ENCODE measurements at regions not wholly inside any gene's neighbourhood (a gene's known extent, or its start where the extent isn't known, plus 50 kb on each side); places are given as distances from the start of the nearest gene placed in this dataset.
"Not testable (repeated sequence)": the region's sequence is repeated elsewhere in the genome, so short reads cannot be mapped to it uniquely, and the experiment has no call there.

GRCh38 chr1:242662886-242663285 lies 138.4 kb upstream of the PLD5 start:
- Histone ChIP-seq H3K9me2 (ENCODE audit: insufficient read depth, low read length) (no peaks in the 10 kb centered on the region), H4K20me1 (ENCODE audit: insufficient read depth, low read length) (no peaks in the 10 kb centered on the region), H3K9me3 (ENCODE audit: low read length) (no peaks in the 10 kb centered on the region), H3K4me3 (ENCODE audit: low read depth, low read length, poor library complexity, severe bottlenecking) (no peak overlapping the region), H3K4me2 (ENCODE audit: low read length) (no peak overlapping the region), H3K27ac (ENCODE audit: low read depth, low read length, poor library complexity, severe bottlenecking) (no peak overlapping the region), H3K4me1 (ENCODE audit: insufficient read depth, low read length, poor library complexity, severe bottlenecking) (no peaks in the 10 kb centered on the region), H3K79me2 (ENCODE audit: insufficient read depth, low read depth, low read length) (no peaks in the 10 kb centered on the region), H3K36me3 (ENCODE audit: insufficient read depth, low read length) (no peaks in the 10 kb centered on the region), H2AFZ (ENCODE audit: low read length) (no peak overlapping the region)
- TF ChIP-seq EZH2phosphoT487 (IDR thresholded peaks at IDR 0.05; ENCODE audit: borderline replicate concordance, low read depth, low read length), result no peak
- TF ChIP-seq CTCF (conservative IDR thresholded peaks at IDR 0.05; ENCODE audit: low read length), result no peak
- ChIA-PET POLR2A (interaction anchor here (1.0 kb wide), 1 partner anchor 11 kb away, joined by 3 read pairs; no protein-coding TSS in a partner anchor), CTCF (ENCODE audit: unreplicated experiment) (no interaction called here)
- intact Hi-C loops (cut with micrococcal nuclease; ENCODE audit: unreplicated experiment), result no loop called here
- no peak for DNase-seq (ENCODE audit: low spot score)
- no TSS peak for BruUV-seq (replicated peaks)

- H2AFZ ChIP-seq (ENCODE audit: low read length); H3K36me3 ChIP-seq (ENCODE audit: insufficient read depth, low read length); H3K9me2 ChIP-seq (ENCODE audit: insufficient read depth, low read length); H3K4me1 ChIP-seq (ENCODE audit: insufficient read depth, low read length, poor library complexity, severe bottlenecking); DNase-seq (ENCODE audit: low spot score); POLR2A ChIA-PET; H3K27ac ChIP-seq (ENCODE audit: low read depth, low read length, poor library complexity, severe bottlenecking); H3K4me3 ChIP-seq (ENCODE audit: low read depth, low read length, poor library complexity, severe bottlenecking); H3K4me2 ChIP-seq (ENCODE audit: low read length); H3K9me3 ChIP-seq (ENCODE audit: low read length); BruUV-seq (replicated peaks); CTCF ChIA-PET (ENCODE audit: unreplicated experiment); H3K79me2 ChIP-seq (ENCODE audit: insufficient read depth, low read depth, low read length); H4K20me1 ChIP-seq (ENCODE audit: insufficient read depth, low read length): not testable (repeated sequence)
- intact Hi-C loops (cut with micrococcal nuclease; ENCODE audit: unreplicated experiment), result loop anchor here (10.0 kb wide), 1 partner anchor 671 kb away; no protein-coding TSS in a partner anchor
These were observed 129.3 kb upstream of the PLD5 start for GRCh38 chr1:242653772-242654171.

GRCh38 chr1:242651817-242652216 lies 127.3 kb upstream of the PLD5 start:
- H3K4me1 ChIP-seq (ENCODE audit: insufficient read depth, low read length, poor library complexity, severe bottlenecking), result no peaks in the 10 kb centered on the region
- BruUV-seq (replicated peaks), result no TSS peak
- no peak overlapping the region for H3K4me2 ChIP-seq (ENCODE audit: low read length)
- H3K27ac ChIP-seq (ENCODE audit: low read depth, low read length, poor library complexity, severe bottlenecking), result no peak overlapping the region
- H3K36me3 ChIP-seq (ENCODE audit: insufficient read depth, low read length), result no peaks in the 10 kb centered on the region
- no peaks in the 10 kb centered on the region for H3K9me2 ChIP-seq (ENCODE audit: insufficient read depth, low read length)
- no peaks in the 10 kb centered on the region for H3K79me2 ChIP-seq (ENCODE audit: insufficient read depth, low read depth, low read length)
- H4K20me1 ChIP-seq (ENCODE audit: insufficient read depth, low read length), result no peaks in the 10 kb centered on the region
- no peak overlapping the region for H2AFZ ChIP-seq (ENCODE audit: low read length)
- intact Hi-C loops (cut with micrococcal nuclease; ENCODE audit: unreplicated experiment), result loop anchor here (10.0 kb wide), 1 partner anchor 673 kb away; no protein-coding TSS in a partner anchor
- CTCF ChIA-PET (ENCODE audit: unreplicated experiment), result no interaction called here
- peak; percentile 14 for DNase-seq (ENCODE audit: low spot score)
- POLR2A ChIA-PET, result no interaction called here
- no peak overlapping the region for H3K4me3 ChIP-seq (ENCODE audit: low read depth, low read length, poor library complexity, severe bottlenecking)
- TF ChIP-seq CTCF (conservative IDR thresholded peaks at IDR 0.05; ENCODE audit: low read length) (peak; percentile 63), EZH2phosphoT487 (IDR thresholded peaks at IDR 0.05; ENCODE audit: borderline replicate concordance, low read depth, low read length) (no peak)
- no peaks in the 10 kb centered on the region for H3K9me3 ChIP-seq (ENCODE audit: low read length)

All from OCI-LY7 (cell line).